H1 (cell line): ENCODE measurements at regions not wholly inside any gene's neighbourhood (a gene's known extent, or its start where the extent isn't known, plus 50 kb on each side); places are given as distances from the start of the nearest gene placed in this dataset.

Experiments
- CBX5 ChIP-seq: fragments of 300-800, 300-1000 bp; sonication (generic); IDR thresholded peaks from 2 replicates; pipeline ENCODE4 v1.7.1; 2016; ENCODE audit warnings: antibody characterized with exemption, low read length, low read depth
- CBX8 ChIP-seq: fragments of 300-800, 300-1000 bp; sonication (generic); IDR thresholded peaks from 2 replicates; pipeline ENCODE4 v1.7.1; 2016; ENCODE audit warnings: low read depth, low read length, borderline replicate concordance
- CREB1 ChIP-seq: IDR thresholded peaks from 2 replicates; pipeline ENCODE4 v1.6.1; 2012; ENCODE audit warnings: inconsistent platforms
- FOSL1 ChIP-seq: IDR thresholded peaks from 2 replicates; pipeline ENCODE4 v1.6.1; 2011; ENCODE audit warnings: mild to moderate bottlenecking, low read depth, low read length, moderate library complexity; ENCODE audit not compliant: insufficient read depth
- HDAC2 ChIP-seq, 2 experiments: fragments of 300-600 bp in 1 of 2; sonication (generic) in 1 of 2; IDR thresholded peaks; 2 replicates each; pipeline ENCODE4 v1.6.1; 2011 to 2012; ENCODE audit warnings: low read depth in 2 of 2, low read length in 2 of 2, mild to moderate bottlenecking in 2 of 2, moderate library complexity in 2 of 2, borderline replicate concordance in 1 of 2, inconsistent platforms in 1 of 2
- JUND ChIP-seq: IDR thresholded peaks from 2 replicates; pipeline ENCODE4 v1.6.1; 2011; ENCODE audit warnings: mild to moderate bottlenecking, improper control_type of control experiment, low read length
- RBBP5 ChIP-seq: IDR thresholded peaks from 2 replicates; pipeline ENCODE4 v1.7.1; 2012; ENCODE audit warnings: low read depth, mild to moderate bottlenecking, inconsistent platforms, low read length, moderate library complexity, borderline replicate concordance
- SIN3A ChIP-seq, 2 experiments: IDR thresholded peaks in 1 of 2; conservative IDR thresholded peaks in 1 of 2; 2 replicates each; pipeline ENCODE4 v1.6.1; 2011 to 2012; ENCODE audit warnings: low read length in 2 of 2, improper control_type of control experiment in 1 of 2, low read depth in 1 of 2, mild to moderate bottlenecking in 1 of 2
- TF ChIP-seq, protein P1 (sequence below): IDR thresholded peaks from 2 replicates; pipeline ENCODE4 v1.6.1; 2012; ENCODE audit warnings: inconsistent platforms

DNA sequence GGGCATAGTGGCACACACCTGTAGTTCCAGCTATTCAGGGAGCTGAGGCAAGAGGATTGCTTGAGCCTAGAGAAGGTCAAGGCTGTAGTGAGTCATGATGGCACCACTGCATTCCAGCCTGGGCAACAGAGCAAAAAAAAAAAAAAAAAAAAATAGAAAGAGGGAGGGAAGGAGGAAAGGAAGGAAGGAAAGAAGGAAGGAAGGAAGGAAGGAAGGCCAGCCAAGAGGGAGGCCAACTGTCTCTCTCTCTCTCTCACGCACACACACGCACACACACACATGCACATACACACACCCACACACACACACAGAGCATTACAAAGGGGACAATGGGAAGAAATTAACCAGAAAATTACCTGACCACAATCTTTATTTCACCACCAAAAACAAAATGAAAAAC, 50.6 kb upstream of the COL9A1 start (continued):
- TF ChIP-seq CBX8 (no peak), JUND (no peak), HDAC2 (IDR thresholded peaks at IDR 0.05; ENCODE audit: borderline replicate concordance in 1 of 2, low read depth in 2 of 2, low read length in 2 of 2) (no peak), FOSL1 (no peak), CBX5 (no peak), SIN3A (conservative IDR thresholded peaks at IDR 0.05 in 1 of 2, IDR thresholded peaks at IDR 0.05 in 1 of 2; ENCODE audit: low read depth in 1 of 2, low read length in 2 of 2) (no peak), CREB1 (no peak), RBBP5 (no peak)
- TF ChIP-seq, protein P1, sequence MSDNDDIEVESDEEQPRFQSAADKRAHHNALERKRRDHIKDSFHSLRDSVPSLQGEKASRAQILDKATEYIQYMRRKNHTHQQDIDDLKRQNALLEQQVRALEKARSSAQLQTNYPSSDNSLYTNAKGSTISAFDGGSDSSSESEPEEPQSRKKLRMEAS: no peak
- TF ChIP-seq, all 59 proteins: peak for 0
